GM12872 (cell line): ENCODE measurements at regions not wholly inside any gene's neighbourhood (a gene's known extent, or its start where the extent isn't known, plus 50 kb on each side); places are given as distances from the start of the nearest gene placed in this dataset.

Experiments used
- CTCF ChIP-seq: IDR thresholded peaks from 3 replicates; pipeline ENCODE4 v1.5.1; 2011; ENCODE audit warnings: low read depth, mild to moderate bottlenecking, low read length, moderate library complexity; ENCODE audit not compliant: insufficient read depth

GRCh38 chr10:108901781-108902618, 1021.3 kb downstream of the XPNPEP1 start:
- TF ChIP-seq CTCF = no peak

DNA sequence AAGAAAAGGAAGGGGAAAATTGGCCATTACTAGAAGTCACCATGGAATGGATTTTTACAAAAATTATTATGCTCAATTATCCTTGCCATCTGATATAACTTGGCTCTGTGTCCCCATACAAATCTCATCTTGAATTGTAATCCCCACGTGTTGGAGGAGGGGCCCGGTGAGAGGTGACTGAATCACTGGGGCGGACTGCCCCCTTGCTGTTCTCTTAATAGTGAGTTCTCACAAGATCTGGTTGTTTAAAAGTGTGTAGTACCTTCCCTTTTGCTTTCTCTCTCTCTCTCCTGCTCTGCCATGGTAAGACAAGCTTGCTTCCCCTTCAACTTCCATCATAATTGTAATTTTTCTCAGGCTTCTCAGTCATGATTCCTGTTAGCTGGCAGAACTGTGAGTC, 1023.6 kb downstream of the XPNPEP1 start:
- no peak for TF ChIP-seq CTCF

- TF ChIP-seq CTCF = no peak
Measured at GRCh38 chr10:108894402-108895301, 1028.7 kb downstream of the XPNPEP1 start.

GRCh38 chr10:108877095-108877561, 1046.2 kb downstream of the XPNPEP1 start:
- TF ChIP-seq CTCF = no peak

GRCh38 chr10:108872854-108873253, 1050.5 kb downstream of the XPNPEP1 start:
- no peak for TF ChIP-seq CTCF

GRCh38 chr10:108868881-108869280, 1054.4 kb downstream of the XPNPEP1 start:
- no peak for TF ChIP-seq CTCF

- no peak for TF ChIP-seq CTCF
Measured at GRCh38 chr10:108862676-108863350, 1060.5 kb downstream of the XPNPEP1 start.
